OCI-LY7 (cell line): ENCODE measurements at regions not wholly inside any gene's neighbourhood (a gene's known extent, or its start where the extent isn't known, plus 50 kb on each side); places are given as distances from the start of the nearest gene placed in this dataset.

Experiments used
- EZH2phosphoT487 ChIP-seq: fragments of 200-600 bp; sonication (generic); IDR thresholded peaks from 2 replicates; pipeline ENCODE4 v1.6.1; 2018; ENCODE audit warnings: low read depth, borderline replicate concordance, mild to moderate bottlenecking, mixed run types, antibody characterized with exemption, low read length, moderate library complexity, mixed read lengths
- TF ChIP-seq, protein P1 (sequence below): fragments of 200-600 bp; sonication (generic); conservative IDR thresholded peaks from 2 replicates; pipeline ENCODE4 v1.5.1; 2014; ENCODE audit warnings: mild to moderate bottlenecking, antibody characterized with exemption, low read length, moderate library complexity, mixed read lengths

DNA sequence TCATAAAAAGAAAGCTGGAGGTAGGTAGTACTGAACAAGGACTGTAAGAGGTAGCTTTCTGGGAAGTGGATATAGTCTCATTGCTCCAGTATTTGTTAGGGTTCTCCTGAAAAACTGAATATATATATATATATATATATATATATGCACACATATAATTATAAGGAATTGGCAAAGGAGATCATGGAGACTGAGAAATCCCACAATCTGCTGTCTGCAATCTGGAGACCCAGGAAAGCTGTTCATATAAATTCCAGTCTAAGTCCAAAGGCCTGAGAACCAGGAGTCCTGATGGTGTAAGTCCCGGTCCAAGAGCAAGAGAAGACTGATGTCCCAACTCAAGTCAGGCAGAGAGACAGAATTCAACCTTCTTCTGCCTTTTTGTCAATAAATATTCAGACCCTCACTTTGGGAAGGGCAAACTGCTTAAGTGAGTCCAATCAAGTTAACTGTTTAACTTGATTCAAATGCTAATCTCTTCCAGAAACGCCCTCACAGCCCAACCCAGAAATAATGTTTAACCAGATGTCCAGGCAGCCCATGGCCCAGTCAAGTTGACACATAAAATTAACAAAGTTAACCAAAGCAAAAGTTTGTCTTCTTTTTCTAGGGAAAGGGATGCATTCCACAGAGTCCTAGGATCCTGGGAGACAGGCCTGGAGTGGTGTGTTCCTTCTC lies 225.3 kb upstream of the KAZN start:
- TF ChIP-seq, protein P1, sequence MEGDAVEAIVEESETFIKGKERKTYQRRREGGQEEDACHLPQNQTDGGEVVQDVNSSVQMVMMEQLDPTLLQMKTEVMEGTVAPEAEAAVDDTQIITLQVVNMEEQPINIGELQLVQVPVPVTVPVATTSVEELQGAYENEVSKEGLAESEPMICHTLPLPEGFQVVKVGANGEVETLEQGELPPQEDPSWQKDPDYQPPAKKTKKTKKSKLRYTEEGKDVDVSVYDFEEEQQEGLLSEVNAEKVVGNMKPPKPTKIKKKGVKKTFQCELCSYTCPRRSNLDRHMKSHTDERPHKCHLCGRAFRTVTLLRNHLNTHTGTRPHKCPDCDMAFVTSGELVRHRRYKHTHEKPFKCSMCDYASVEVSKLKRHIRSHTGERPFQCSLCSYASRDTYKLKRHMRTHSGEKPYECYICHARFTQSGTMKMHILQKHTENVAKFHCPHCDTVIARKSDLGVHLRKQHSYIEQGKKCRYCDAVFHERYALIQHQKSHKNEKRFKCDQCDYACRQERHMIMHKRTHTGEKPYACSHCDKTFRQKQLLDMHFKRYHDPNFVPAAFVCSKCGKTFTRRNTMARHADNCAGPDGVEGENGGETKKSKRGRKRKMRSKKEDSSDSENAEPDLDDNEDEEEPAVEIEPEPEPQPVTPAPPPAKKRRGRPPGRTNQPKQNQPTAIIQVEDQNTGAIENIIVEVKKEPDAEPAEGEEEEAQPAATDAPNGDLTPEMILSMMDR = no peak
- TF ChIP-seq EZH2phosphoT487 = no peak
